Psoas muscle (tissue), 7 donors: ENCODE measurements at regions not wholly inside any gene's neighbourhood (a gene's known extent, or its start where the extent isn't known, plus 50 kb on each side); places are given as distances from the start of the nearest gene placed in this dataset.

Experiments
- ATAC-seq, 4 donors: fragments of 200-7000 bp; cut with Tn5 transposase; one replicate each; pipeline ENCODE4 v1.9.1; 2020; ENCODE audit warnings: moderate library complexity in 3 of 4, mild to moderate bottlenecking in 2 of 4
- DNase-seq, 2 donors: peaks; one replicate each; pipeline ENCODE4 v3.0.0-alpha.2; 2020
- H3K27ac ChIP-seq: fragments of 200-600 bp; one replicate; pipeline ENCODE4 v1.8.0; 2022
- H3K27me3 ChIP-seq, 3 donors: fragments of 200-600 bp in 1 of 3; one replicate each; pipeline versions ENCODE4 v1.6.1 to v1.8.0; 2013 to 2022; ENCODE audit warnings: low read length in 2 of 3, mild to moderate bottlenecking in 2 of 3, moderate library complexity in 1 of 3; ENCODE audit not compliant: insufficient read depth in 3 of 3
- H3K36me3 ChIP-seq, 2 donors: fragments of 200-600 bp in 1 of 2; one replicate each; pipeline versions ENCODE4 v1.6.1 to v1.8.0; 2013 to 2022; ENCODE audit warnings: low read depth in 1 of 2, mild to moderate bottlenecking in 1 of 2, moderate library complexity in 1 of 2; ENCODE audit not compliant: insufficient read depth in 1 of 2
- H3K4me1 ChIP-seq: fragments of 200-600 bp; one replicate; pipeline ENCODE4 v1.8.0; 2022
- H3K4me3 ChIP-seq: fragments of 200-600 bp; one replicate; pipeline ENCODE4 v1.8.0; 2022; ENCODE audit warnings: mild to moderate bottlenecking
- H3K9me3 ChIP-seq: fragments of 200-600 bp; one replicate; pipeline ENCODE4 v1.8.0; 2022
- WGBS, 3 donors: extraction: QIAGEN DNeasy Blood & Tissue Kit; methylation state at CpG; one replicate each; pipeline versions ENCODE4 v1.1.6 to v1.1.7; 2013; 5-methylcytosine and 5-hydroxymethylcytosine counted together
- intact Hi-C, 2 donors: fragments of 100-400 bp; cut with DNase I; formaldehyde crosslinking; loops; one replicate each; pipeline versions ENCODE4 v1.11.0 to v1.14.2; 2022
- TF ChIP-seq, protein P1 (sequence below): fragments of 200-600 bp; IDR thresholded peaks from one replicate; pipeline ENCODE4 v1.8.0; 2022; ENCODE audit warnings: antibody characterized with exemption
- donor health status: healthy with polysubstance abuse.
- donor health status: DM: no; HTN: no; CAD: no; lungs with moderate emphysema.
- donor health status: Bipolar disorder and iron deficiency.
- donor health status: healthy.
- donor health status: DM: yes; HTN: yes; CAD: no.
- donor health status: DM: no; HTN: no; CAD: no.
- donor health status: DM: yes; HTN: yes; CAD: no.

DNA sequence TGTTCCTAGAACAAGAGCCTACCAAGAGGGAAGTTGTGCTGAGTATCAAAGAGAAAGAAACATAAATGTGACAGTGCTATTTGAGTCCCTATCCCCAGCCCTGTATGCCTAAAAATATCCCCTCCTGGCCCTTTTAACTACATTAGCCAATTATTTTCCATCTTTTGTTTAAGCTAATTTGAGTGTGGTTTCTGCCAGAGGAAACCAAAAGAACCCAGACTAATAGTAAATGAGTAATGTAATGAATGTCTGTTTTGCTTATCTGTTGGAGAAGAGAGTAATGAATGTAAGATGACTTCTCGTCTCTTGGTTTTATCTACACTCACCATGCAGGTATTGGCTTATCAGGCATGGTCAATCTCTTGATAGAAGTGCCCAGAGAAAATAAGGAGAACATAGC, 134.4 kb upstream of the CDK1 start:
- intact Hi-C loops: loop anchor here in 1 of 2 donors (10.0 kb wide), 1 partner anchor 539 kb away; no protein-coding TSS in a partner anchor
- ATAC-seq: no peak

DNA sequence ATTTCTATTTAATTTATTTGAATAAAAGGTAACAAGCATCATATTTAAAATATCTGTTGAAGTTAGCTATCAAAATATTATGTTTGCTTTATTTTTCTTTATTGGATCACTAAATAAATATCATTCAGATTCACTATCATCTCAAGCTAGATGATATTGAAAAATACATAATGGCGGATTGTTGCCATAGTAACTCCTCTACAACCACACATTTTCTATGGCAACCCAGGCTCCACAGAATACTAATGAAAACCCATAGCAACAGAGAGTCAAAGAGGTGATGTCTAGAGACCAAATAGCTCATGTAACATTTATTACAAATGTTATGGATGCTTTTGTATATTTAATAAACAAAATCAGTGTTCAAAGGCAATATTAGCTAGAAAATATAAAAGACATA, 148.9 kb upstream of the CDK1 start:
- Histone ChIP-seq H3K4me3 (no peak overlapping the region), H3K36me3 (no peaks in the 10 kb centered on the region), H3K27me3 (no peaks in the 10 kb centered on the region), H3K4me1 (no peaks in the 10 kb centered on the region), H3K9me3 (no peaks in the 10 kb centered on the region), H3K27ac (no peak overlapping the region)
- TF ChIP-seq, protein P1, sequence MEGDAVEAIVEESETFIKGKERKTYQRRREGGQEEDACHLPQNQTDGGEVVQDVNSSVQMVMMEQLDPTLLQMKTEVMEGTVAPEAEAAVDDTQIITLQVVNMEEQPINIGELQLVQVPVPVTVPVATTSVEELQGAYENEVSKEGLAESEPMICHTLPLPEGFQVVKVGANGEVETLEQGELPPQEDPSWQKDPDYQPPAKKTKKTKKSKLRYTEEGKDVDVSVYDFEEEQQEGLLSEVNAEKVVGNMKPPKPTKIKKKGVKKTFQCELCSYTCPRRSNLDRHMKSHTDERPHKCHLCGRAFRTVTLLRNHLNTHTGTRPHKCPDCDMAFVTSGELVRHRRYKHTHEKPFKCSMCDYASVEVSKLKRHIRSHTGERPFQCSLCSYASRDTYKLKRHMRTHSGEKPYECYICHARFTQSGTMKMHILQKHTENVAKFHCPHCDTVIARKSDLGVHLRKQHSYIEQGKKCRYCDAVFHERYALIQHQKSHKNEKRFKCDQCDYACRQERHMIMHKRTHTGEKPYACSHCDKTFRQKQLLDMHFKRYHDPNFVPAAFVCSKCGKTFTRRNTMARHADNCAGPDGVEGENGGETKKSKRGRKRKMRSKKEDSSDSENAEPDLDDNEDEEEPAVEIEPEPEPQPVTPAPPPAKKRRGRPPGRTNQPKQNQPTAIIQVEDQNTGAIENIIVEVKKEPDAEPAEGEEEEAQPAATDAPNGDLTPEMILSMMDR: no peak
- ATAC-seq (no peak), DNase-seq (no peak)
- intact Hi-C loops: no loop called here
- 95 to 100% (median 95%) methylated on average over 1 of the region's 1 CpG for WGBS, 3 donors

More for the DNA sequence above, 134.4 kb upstream of the CDK1 start:
- no peak overlapping the region for H3K27ac ChIP-seq
- H3K36me3 ChIP-seq: no peaks in the 10 kb centered on the region
- no peak overlapping the region for H3K4me3 ChIP-seq
- no peaks in the 10 kb centered on the region for H3K27me3 ChIP-seq
- DNase-seq: no peak
- TF ChIP-seq, protein P1: no peak
- 86 to 94% (median 90%) methylated on average over 1 of the region's 1 CpG for WGBS, 3 donors
- H3K4me1 ChIP-seq: no peaks in the 10 kb centered on the region
- H3K9me3 ChIP-seq: no peaks in the 10 kb centered on the region

DNA sequence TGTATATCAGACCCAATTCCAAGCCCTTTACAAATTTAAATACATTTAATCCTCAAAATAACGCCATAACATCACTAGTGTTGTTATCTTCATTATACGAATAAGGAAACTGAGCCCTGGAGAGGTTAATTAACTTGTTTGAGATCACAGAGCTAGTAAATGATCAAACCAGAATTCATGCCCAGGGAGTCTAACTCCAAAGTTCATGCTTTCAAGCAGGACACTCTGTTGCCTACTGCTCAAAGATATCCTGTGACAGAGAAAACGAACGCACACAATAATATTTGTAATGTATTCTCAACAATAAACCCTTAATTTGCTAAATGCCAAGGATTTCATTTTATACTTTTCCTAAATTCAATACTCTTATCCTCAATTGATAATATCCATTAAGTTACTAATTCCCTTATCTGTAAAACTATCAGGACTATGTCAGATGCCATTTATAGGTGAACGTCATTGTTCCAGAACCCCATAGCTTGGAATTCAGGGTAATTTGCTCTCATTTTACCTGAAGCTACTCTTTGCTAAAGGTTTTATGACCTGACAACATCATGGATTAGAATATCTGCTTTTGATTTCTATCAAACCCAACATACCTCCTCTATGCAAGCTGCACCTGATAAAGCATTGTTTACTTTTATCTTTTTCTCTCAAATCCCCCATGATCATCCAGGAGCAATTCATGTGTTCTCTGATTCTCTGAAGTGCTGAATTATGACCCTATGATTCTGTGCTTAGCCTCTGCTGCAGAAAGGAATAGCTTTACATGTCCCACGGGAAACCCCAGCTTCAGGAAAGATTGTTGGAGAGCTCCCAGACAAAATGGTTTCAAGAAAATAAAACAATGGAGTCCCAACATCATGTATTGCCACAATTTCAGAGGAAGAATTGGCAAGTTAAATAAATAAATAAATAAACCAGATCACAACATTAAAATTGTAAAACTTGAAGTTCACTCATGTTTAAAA, 150.2 kb upstream of the CDK1 start:
- intact Hi-C loops: no loop called here
- DNase-seq: no peak
- 77 to 78% (median 78%) methylated on average over 6 of the region's 6 CpGs for WGBS, 3 donors
- no peak for ATAC-seq
- no peak overlapping the region for H3K27ac ChIP-seq
- no peaks in the 10 kb centered on the region for H3K9me3 ChIP-seq
- H3K4me3 ChIP-seq: no peak overlapping the region
- H3K36me3 ChIP-seq: no peaks in the 10 kb centered on the region
- no peaks in the 10 kb centered on the region for H3K4me1 ChIP-seq
- no peaks in the 10 kb centered on the region for H3K27me3 ChIP-seq
- TF ChIP-seq, protein P1: no peak

DNA sequence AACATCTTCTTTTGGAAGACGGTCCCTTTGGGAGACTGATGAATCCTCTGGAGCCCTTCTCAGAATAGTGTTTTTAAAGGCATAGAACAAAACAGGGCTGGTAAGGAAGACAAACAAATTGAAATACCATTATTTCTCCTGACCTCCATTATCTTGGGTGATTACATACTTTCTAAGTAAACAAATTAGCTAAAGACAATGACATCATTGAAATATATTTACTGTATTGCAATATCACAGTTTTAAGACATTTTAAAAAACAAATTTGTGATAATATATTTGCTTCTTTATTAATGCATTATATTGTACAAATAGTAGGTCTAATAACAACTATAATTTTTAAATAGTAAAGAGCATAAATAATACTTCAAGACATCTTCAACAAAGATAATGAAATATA, 152.2 kb upstream of the CDK1 start:
- intact Hi-C loops: no loop called here
- Histone ChIP-seq H3K4me3 (no peak overlapping the region), H3K9me3 (no peaks in the 10 kb centered on the region), H3K4me1 (no peaks in the 10 kb centered on the region), H3K27me3 (no peaks in the 10 kb centered on the region), H3K36me3 (no peaks in the 10 kb centered on the region), H3K27ac (no peak overlapping the region)
- DNase-seq: no peak
- ATAC-seq: no peak
- TF ChIP-seq, protein P1: no peak
- WGBS, 3 donors: 70 to 84% (median 79%) methylated on average over 1 of the region's 1 CpG
